ENCODE measurements at regions not wholly inside any gene's neighbourhood (a gene's known extent, or its start where the extent isn't known, plus 50 kb on each side); places are given as distances from the start of the nearest gene placed in this dataset.

GRCh38 chr2:120968307-120969015 is 232.8 kb downstream of the GLI2 start:
- H3K36me3 ChIP-seq: peaks cover 0 to 69% (median 0%) of the 10 kb centered on the region in 3 donors
- TF ChIP-seq EP300 (IDR thresholded peaks at IDR 0.05): no peak
- TF ChIP-seq CTCF (IDR thresholded peaks at IDR 0.05): no peak
- no peak for TF ChIP-seq POLR2A (IDR thresholded peaks at IDR 0.05)
- H3K4me3 ChIP-seq: no peak overlapping the region
- H3K9me3 ChIP-seq: no peaks in the 10 kb centered on the region
- H3K4me1 ChIP-seq: no peaks in the 10 kb centered on the region
- H3K27ac ChIP-seq: no peak overlapping the region
- DNase-seq (ENCODE audit: low spot score in 2 of 2): no peak
- WGBS, 2 donors: 92% methylated on average over 30 of the region's 30 CpGs
- no peaks in the 10 kb centered on the region for H3K27me3 ChIP-seq

- DNase-seq (ENCODE audit: low spot score in 2 of 2): no peak
- Histone ChIP-seq H3K27ac (no peak overlapping the region), H3K4me3 (no peak overlapping the region), H3K27me3 (no peaks in the 10 kb centered on the region), H3K9me3 (no peaks in the 10 kb centered on the region), H3K36me3 (peaks cover 0 to 76% (median 0%) of the 10 kb centered on the region in 3 donors), H3K4me1 (no peaks in the 10 kb centered on the region)
- no peak for TF ChIP-seq CTCF (IDR thresholded peaks at IDR 0.05)
- no peak for TF ChIP-seq EP300 (IDR thresholded peaks at IDR 0.05)
- no peak for TF ChIP-seq POLR2A (IDR thresholded peaks at IDR 0.05)
- WGBS, 2 donors: 83 to 87% methylated on average over 12 to 14 of the region's 14 CpGs
These were observed 234.1 kb downstream of the GLI2 start for GRCh38 chr2:120969613-120970355.

GRCh38 chr2:120971866-120972265 is 236.2 kb downstream of the GLI2 start:
- Histone ChIP-seq H3K27me3 (no peaks in the 10 kb centered on the region), H3K36me3 (peaks cover 0 to 88% (median 0%) of the 10 kb centered on the region in 3 donors), H3K9me3 (no peaks in the 10 kb centered on the region), H3K4me1 (no peaks in the 10 kb centered on the region), H3K4me3 (no peak overlapping the region), H3K27ac (no peak overlapping the region)
- no peak for DNase-seq (ENCODE audit: low spot score in 2 of 2)
- 91 to 95% methylated on average over 9 to 10 of the region's 12 CpGs for WGBS, 2 donors
- no peak for TF ChIP-seq CTCF (IDR thresholded peaks at IDR 0.05)
- TF ChIP-seq POLR2A (IDR thresholded peaks at IDR 0.05): no peak
- no peak for TF ChIP-seq EP300 (IDR thresholded peaks at IDR 0.05)

GRCh38 chr2:120972286-120972685 is 236.6 kb downstream of the GLI2 start:
- 92 to 93% methylated on average over 5 of the region's 6 CpGs for WGBS, 2 donors
- Histone ChIP-seq H3K27me3 (no peaks in the 10 kb centered on the region), H3K9me3 (no peaks in the 10 kb centered on the region), H3K4me3 (no peak overlapping the region), H3K4me1 (no peaks in the 10 kb centered on the region), H3K36me3 (peaks cover 0 to 93% (median 0%) of the 10 kb centered on the region in 3 donors), H3K27ac (no peak overlapping the region)
- no peak for TF ChIP-seq POLR2A (IDR thresholded peaks at IDR 0.05)
- TF ChIP-seq CTCF (IDR thresholded peaks at IDR 0.05): no peak
- no peak for TF ChIP-seq EP300 (IDR thresholded peaks at IDR 0.05)
- DNase-seq (ENCODE audit: low spot score in 2 of 2): no peak

GRCh38 chr2:120973196-120973595 is 237.5 kb downstream of the GLI2 start:
- 91 to 92% methylated on average over 16 to 17 of the region's 17 CpGs for WGBS, 2 donors
- Histone ChIP-seq H3K4me3 (no peak overlapping the region), H3K27ac (no peak overlapping the region), H3K4me1 (no peaks in the 10 kb centered on the region), H3K9me3 (no peaks in the 10 kb centered on the region), H3K36me3 (peaks cover 0 to 95% (median 0%) of the 10 kb centered on the region in 3 donors), H3K27me3 (no peaks in the 10 kb centered on the region)
- no peak for DNase-seq (ENCODE audit: low spot score in 2 of 2)
- TF ChIP-seq EP300 (IDR thresholded peaks at IDR 0.05): no peak
- no peak for TF ChIP-seq CTCF (IDR thresholded peaks at IDR 0.05)
- no peak for TF ChIP-seq POLR2A (IDR thresholded peaks at IDR 0.05)
